ENCODE measurements at regions not wholly inside any gene's neighbourhood (a gene's known extent, or its start where the extent isn't known, plus 50 kb on each side); places are given as distances from the start of the nearest gene placed in this dataset.

GRCh38 chr4:53865054-53865453, 199.4 kb downstream of the CHIC2 start:
- Histone ChIP-seq H3K36me3 (no peaks in the 10 kb centered on the region), H3K27me3 (ENCODE audit: insufficient read depth, low read depth, severe bottlenecking) (peaks cover 55% of the 10 kb centered on the region), H3K27ac (no peak overlapping the region), H3K9me3 (ENCODE audit: severe bottlenecking) (no peaks in the 10 kb centered on the region), H3K4me3 (ENCODE audit: low read depth, low read length) (no peak overlapping the region)
- no peak for TF ChIP-seq CTCF (IDR thresholded peaks at IDR 0.05; ENCODE audit: low read depth, low read length)
- no peak for DNase-seq

GRCh38 chr4:53863736-53864365, 200.6 kb downstream of the CHIC2 start:
- no peaks in the 10 kb centered on the region for H3K36me3 ChIP-seq
- peaks cover 46% of the 10 kb centered on the region for H3K27me3 ChIP-seq (ENCODE audit: insufficient read depth, low read depth, severe bottlenecking)
- H3K27ac ChIP-seq, result no peak overlapping the region
- no peaks in the 10 kb centered on the region for H3K9me3 ChIP-seq (ENCODE audit: severe bottlenecking)
- no peak overlapping the region for H3K4me3 ChIP-seq (ENCODE audit: low read depth, low read length)
- TF ChIP-seq CTCF (IDR thresholded peaks at IDR 0.05; ENCODE audit: low read depth, low read length), result no peak
- DNase-seq, result no peak

- no peak overlapping the region for H3K27ac ChIP-seq
- H3K36me3 ChIP-seq, result no peaks in the 10 kb centered on the region
- TF ChIP-seq CTCF (IDR thresholded peaks at IDR 0.05; ENCODE audit: low read depth, low read length), result no peak
- no peak for DNase-seq
- H3K4me3 ChIP-seq (ENCODE audit: low read depth, low read length), result no peak overlapping the region
- no peaks in the 10 kb centered on the region for H3K9me3 ChIP-seq (ENCODE audit: severe bottlenecking)
- H3K27me3 ChIP-seq (ENCODE audit: insufficient read depth, low read depth, severe bottlenecking), result peaks cover 46% of the 10 kb centered on the region
Measured at GRCh38 chr4:53863158-53863557, 201.2 kb downstream of the CHIC2 start.

GRCh38 chr4:53861856-53862610, 202.4 kb downstream of the CHIC2 start:
- H3K4me3 ChIP-seq (ENCODE audit: low read depth, low read length), result no peak overlapping the region
- no peaks in the 10 kb centered on the region for H3K9me3 ChIP-seq (ENCODE audit: severe bottlenecking)
- DNase-seq, result no peak
- peaks cover 50% of the 10 kb centered on the region for H3K27me3 ChIP-seq (ENCODE audit: insufficient read depth, low read depth, severe bottlenecking)
- TF ChIP-seq CTCF (IDR thresholded peaks at IDR 0.05; ENCODE audit: low read depth, low read length), result no peak
- no peak overlapping the region for H3K27ac ChIP-seq
- H3K36me3 ChIP-seq, result no peaks in the 10 kb centered on the region

- no peak overlapping the region for H3K27ac ChIP-seq
Measured at GRCh38 chr4:53859305-53859704, 205.1 kb downstream of the CHIC2 start.

More at GRCh38 chr4:53859305-53859704, 205.1 kb downstream of the CHIC2 start:
- no peaks in the 10 kb centered on the region for H3K9me3 ChIP-seq (ENCODE audit: severe bottlenecking)
- no peaks in the 10 kb centered on the region for H3K36me3 ChIP-seq
- H3K27me3 ChIP-seq (ENCODE audit: insufficient read depth, low read depth, severe bottlenecking), result peaks cover 47% of the 10 kb centered on the region
- H3K4me3 ChIP-seq (ENCODE audit: low read depth, low read length), result no peak overlapping the region
- TF ChIP-seq CTCF (IDR thresholded peaks at IDR 0.05; ENCODE audit: low read depth, low read length), result no peak
- no peak for DNase-seq
